GM12873 (cell line): ENCODE measurements at regions not wholly inside any gene's neighbourhood (a gene's known extent, or its start where the extent isn't known, plus 50 kb on each side); places are given as distances from the start of the nearest gene placed in this dataset.

Experiments
- TF ChIP-seq, protein P1 (sequence below): IDR thresholded peaks from 2 replicates; pipeline ENCODE4 v1.5.1; 2012; ENCODE audit warnings: low read depth, mild to moderate bottlenecking, moderate library complexity, low read length, control low read depth; ENCODE audit not compliant: insufficient read depth; ENCODE audit errors: missing control alignments

GRCh38 chr1:81157686-81158085 lies 643.0 kb upstream of the ADGRL2 start:
- TF ChIP-seq, protein P1, sequence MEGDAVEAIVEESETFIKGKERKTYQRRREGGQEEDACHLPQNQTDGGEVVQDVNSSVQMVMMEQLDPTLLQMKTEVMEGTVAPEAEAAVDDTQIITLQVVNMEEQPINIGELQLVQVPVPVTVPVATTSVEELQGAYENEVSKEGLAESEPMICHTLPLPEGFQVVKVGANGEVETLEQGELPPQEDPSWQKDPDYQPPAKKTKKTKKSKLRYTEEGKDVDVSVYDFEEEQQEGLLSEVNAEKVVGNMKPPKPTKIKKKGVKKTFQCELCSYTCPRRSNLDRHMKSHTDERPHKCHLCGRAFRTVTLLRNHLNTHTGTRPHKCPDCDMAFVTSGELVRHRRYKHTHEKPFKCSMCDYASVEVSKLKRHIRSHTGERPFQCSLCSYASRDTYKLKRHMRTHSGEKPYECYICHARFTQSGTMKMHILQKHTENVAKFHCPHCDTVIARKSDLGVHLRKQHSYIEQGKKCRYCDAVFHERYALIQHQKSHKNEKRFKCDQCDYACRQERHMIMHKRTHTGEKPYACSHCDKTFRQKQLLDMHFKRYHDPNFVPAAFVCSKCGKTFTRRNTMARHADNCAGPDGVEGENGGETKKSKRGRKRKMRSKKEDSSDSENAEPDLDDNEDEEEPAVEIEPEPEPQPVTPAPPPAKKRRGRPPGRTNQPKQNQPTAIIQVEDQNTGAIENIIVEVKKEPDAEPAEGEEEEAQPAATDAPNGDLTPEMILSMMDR, result no peak

DNA sequence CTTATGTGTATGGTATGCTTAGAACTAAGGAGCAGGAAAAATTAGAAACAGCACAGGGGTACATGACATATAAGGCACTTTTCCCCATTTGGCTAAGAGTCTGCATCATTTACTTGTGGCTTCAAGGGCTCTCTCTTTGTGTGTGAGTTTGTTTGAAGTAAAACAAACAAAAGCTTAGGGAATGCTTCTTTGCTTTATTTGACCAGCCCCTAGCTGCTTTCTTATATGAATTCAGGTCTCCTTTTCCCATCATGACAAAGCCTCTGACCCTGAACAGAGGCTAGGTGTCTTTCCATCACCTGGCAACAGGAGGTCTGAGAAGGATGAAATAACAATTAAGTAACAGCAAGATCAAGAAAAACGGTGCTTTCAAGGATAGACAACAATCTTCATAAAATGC lies 643.8 kb upstream of the ADGRL2 start:
- TF ChIP-seq, protein P1, result no peak

DNA sequence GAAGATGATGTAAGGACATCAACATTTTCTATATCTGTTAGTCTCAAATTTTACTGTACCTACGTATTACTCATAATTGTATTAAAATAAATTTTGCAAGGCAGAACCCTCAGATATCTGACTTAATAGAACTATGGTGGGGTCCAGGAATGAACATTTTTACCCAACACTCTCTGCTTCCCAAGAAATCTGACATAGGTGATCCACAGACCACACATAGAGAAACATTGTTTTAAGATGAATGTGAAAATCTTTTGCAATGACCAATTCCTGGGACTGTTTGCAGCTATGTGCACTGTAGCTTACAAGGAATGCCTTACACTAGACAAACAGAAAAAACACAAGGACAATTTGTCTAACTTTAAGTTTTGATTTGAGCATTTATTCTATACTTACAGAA lies 645.6 kb upstream of the ADGRL2 start:
- TF ChIP-seq, protein P1, result no peak

DNA sequence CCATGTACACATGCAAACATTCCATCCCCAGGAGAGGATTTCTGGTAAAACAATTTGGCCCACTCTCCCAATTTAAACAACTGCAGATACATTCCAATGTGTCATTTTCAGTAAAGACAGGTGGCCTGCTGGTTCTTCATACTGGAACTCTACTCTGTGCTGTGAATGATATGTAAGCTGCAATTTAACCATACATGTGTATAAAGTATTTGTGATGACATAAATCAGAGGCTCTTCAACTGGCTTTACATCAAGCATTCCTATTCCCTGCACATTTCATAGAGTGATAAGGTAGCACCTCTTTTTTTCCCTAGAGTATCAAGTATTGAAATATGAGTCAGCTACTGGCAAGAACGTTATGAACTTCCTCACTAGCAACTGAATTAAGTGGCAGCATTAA lies 649.5 kb upstream of the ADGRL2 start:
- TF ChIP-seq, protein P1, result no peak

GRCh38 chr1:81149649-81150325 lies 650.9 kb upstream of the ADGRL2 start:
- TF ChIP-seq, protein P1, result no peak

- TF ChIP-seq, protein P1, result no peak
Observed at GRCh38 chr1:81144240-81144825, 656.4 kb upstream of the ADGRL2 start.

DNA sequence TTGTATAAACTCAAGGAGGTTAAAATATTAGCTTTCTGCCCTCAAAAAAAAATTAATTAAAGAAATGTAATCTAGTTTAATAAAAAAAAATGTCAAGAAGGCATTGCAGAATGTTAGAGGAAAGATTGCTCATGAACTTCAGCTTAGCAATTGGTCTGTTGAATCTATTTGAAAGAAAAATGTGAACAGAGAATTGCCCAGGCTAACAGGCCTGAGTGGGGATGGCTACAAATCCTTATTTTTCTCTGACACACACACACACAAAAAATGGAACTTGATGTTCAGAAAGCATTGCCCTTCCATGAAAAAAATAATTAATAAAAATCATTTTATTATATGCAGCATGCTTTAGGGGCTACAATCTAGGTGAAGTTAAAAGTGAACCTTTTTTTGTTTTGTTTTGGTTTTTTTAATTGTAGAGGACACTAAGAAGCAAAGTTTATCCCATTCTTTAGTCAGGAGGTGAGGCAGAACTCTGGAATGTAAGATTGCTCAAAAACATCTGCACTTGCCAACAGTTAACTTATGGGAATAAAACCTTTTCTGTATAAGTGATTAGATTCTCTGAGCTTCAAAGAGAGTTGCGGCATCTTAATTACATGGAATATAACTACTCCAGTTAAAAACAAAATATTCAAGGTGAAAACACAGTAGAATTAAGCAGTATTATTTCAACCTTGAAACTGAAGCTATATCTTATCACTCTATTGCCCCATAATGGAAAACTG lies 658.5 kb upstream of the ADGRL2 start:
- TF ChIP-seq, protein P1, result no peak
